ENCODE measurements at regions not wholly inside any gene's neighbourhood (a gene's known extent, or its start where the extent isn't known, plus 50 kb on each side); places are given as distances from the start of the nearest gene placed in this dataset.

GRCh38 chr3:30170681-30171438 lies 435.5 kb upstream of the TGFBR2 start:
- no peak for DNase-seq

- DNase-seq: no peak
These were observed 432.0 kb upstream of the TGFBR2 start for GRCh38 chr3:30174357-30174756.

- no peak for DNase-seq
These were observed 425.9 kb upstream of the TGFBR2 start for GRCh38 chr3:30180310-30181177.

GRCh38 chr3:30181178-30181465 lies 425.3 kb upstream of the TGFBR2 start:
- DNase-seq: no peak

GRCh38 chr3:30181581-30181980 lies 424.8 kb upstream of the TGFBR2 start:
- no peak for DNase-seq

- no peak for DNase-seq
These were observed 423.0 kb upstream of the TGFBR2 start for GRCh38 chr3:30183421-30183820.

- no peak for DNase-seq
These were observed 422.1 kb upstream of the TGFBR2 start for GRCh38 chr3:30184091-30184810.

- DNase-seq: no peak
These were observed 420.5 kb upstream of the TGFBR2 start for GRCh38 chr3:30185872-30186271.

GRCh38 chr3:30186741-30187219 lies 419.6 kb upstream of the TGFBR2 start:
- no peak for DNase-seq

- DNase-seq: no peak
These were observed 419.0 kb upstream of the TGFBR2 start for GRCh38 chr3:30187366-30187765.

GRCh38 chr3:30188713-30189112 lies 417.7 kb upstream of the TGFBR2 start:
- DNase-seq: no peak

- DNase-seq: no peak
These were observed 416.5 kb upstream of the TGFBR2 start for GRCh38 chr3:30189900-30190299.

GRCh38 chr3:30193625-30194044 lies 412.8 kb upstream of the TGFBR2 start:
- DNase-seq: no peak

GRCh38 chr3:30195352-30195751 lies 411.0 kb upstream of the TGFBR2 start:
- no peak for DNase-seq

GRCh38 chr3:30198162-30198561 lies 408.2 kb upstream of the TGFBR2 start:
- DNase-seq: no peak

- DNase-seq: peak; percentile 58
These were observed 407.2 kb upstream of the TGFBR2 start for GRCh38 chr3:30199096-30199759.

- no peak for DNase-seq
These were observed 406.5 kb upstream of the TGFBR2 start for GRCh38 chr3:30199855-30200254.

- no peak for DNase-seq
These were observed 404.7 kb upstream of the TGFBR2 start for GRCh38 chr3:30201715-30202114.

GRCh38 chr3:30203301-30203700 lies 403.1 kb upstream of the TGFBR2 start:
- DNase-seq: no peak

- DNase-seq: no peak
These were observed 402.3 kb upstream of the TGFBR2 start for GRCh38 chr3:30204126-30204525.

GRCh38 chr3:30206051-30206450 lies 400.4 kb upstream of the TGFBR2 start:
- no peak for DNase-seq

GRCh38 chr3:30221619-30222018 lies 384.8 kb upstream of the TGFBR2 start:
- DNase-seq: no peak

GRCh38 chr3:30222441-30222840 lies 384.0 kb upstream of the TGFBR2 start:
- no peak for DNase-seq

Data from CD4-positive, alpha-beta T cell treated with Interleukin-17A for 1 hour (primary cell).